Stimulated activated CD8-positive, alpha-beta memory T cell treated with anti-CD3 and anti-CD28 coated beads, Interleukin-15, amount 100 ng/mL, for 24 hours (primary cell): ENCODE measurements at regions not wholly inside any gene's neighbourhood (a gene's known extent, or its start where the extent isn't known, plus 50 kb on each side); places are given as distances from the start of the nearest gene placed in this dataset.
"Not testable (repeated sequence)": the region's sequence is repeated elsewhere in the genome, so short reads cannot be mapped to it uniquely, and the experiment has no call there.

Source experiments
- DNase-seq: peaks from one replicate; pipeline ENCODE4 v3.0.0-alpha.2; 2020; ENCODE audit warnings: low read depth

DNA sequence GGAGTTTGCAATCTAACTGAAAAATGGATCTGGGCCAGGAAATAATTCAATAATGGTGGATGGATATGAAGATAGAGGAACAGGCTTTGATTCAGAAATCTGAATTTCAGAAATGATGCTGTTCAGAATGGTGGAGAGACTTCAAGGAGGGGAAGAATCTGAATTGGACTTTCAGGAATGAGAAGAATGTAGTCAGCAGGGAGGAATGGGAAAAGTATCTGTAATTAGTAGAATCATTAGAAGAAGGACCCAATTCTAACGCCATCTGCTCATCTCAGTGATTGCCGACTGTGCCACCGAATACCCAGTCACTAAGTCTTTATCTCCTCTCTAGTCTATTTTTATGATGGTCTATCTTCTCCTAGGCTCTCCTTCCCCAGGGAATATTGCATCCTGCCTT is 363.2 kb downstream of the GALC start:
- DNase-seq: no peak

DNA sequence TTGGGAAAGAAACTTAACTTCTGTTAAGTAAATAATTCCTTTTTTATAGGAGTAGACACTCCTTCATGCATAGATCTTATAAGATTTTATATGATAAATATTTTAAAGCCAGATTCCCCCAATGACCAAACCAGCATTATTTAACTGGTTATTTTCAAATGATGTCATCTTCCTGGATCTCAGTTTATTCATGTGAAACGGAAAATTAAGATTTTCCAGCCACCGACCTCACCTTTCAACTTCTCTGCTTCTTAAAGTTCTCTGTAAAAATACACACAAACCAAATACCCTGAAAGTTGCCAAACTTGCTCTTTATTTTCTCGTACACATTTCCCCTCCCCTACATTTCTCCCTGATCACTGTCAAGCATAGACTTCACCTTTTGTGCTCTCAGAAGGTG is 364.2 kb downstream of the GALC start:
- DNase-seq: no peak

DNA sequence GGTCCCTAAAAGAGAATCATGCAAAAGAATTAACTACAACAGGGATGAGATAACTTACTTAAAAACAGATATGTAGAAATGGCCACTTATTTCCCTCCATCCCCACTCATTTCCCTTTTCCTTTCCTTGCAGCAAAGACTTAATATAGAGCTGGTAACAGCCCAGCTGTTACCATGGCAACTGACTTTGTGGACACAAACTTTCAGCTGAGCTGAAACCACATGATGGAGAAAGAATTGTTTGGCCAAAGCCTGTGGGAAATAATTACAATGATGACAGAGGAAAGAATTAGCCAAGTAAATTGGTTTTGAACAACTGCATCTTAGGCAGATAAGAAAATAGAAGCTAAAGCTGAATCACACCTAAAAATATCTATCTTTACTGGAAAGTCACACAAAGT is 364.9 kb downstream of the GALC start:
- DNase-seq: no peak

DNA sequence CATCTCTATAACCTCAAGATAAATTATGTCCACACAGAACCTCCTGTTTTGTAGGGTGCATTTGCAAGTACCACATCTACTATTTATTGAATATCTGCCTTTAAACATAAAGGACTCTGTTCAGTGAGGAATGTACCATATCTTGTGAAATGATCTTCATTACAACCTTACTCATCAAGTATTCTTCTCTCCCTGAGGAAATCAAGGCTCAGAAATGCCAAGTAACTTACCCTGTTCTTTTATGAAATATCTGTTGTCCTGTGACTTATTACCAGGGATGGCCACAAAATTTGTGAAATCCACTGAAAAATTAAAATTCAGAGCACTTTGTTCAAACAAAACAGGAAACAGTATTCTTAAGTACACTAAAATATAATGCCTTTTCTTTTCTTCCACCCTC is 366.7 kb downstream of the GALC start:
- DNase-seq: no peak

DNA sequence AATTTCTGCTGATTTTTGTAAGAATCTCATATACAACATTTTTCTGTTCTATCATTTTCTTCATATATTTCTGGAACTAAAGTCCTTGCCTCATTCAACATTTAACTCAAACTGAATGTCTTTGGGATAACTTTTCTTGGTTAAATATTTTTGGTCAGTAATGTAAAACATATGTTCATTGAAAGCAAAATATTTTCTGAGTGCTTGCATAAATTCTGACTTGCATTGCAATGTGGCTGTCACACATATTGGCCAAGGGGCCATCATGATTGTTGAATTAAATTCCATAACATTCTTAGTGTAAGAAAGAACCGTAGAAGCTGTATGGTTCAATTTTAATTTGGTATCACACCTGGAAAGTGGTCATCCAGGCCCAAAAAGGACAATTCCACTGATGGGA is 369.4 kb downstream of the GALC start:
- DNase-seq: no peak

DNA sequence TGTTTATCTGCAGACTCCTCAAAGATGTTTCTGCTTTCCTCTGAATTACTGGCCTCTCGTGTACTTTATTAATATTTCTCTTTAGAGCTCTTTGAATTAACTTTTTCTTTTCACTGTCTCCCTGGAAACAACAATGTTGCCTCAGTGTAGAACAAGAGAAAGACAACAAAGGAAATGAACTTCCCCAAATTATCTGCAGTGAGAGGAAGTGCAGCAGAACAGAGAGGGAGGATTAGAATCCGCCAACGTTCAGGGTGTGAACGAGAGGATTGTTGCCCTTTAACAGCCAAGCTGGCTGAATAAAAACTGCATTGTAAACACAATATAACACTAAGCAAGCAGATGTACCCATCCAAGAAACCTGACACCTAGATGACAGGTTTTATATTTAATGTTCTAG is 375.9 kb downstream of the GALC start:
- DNase-seq: no peak

DNA sequence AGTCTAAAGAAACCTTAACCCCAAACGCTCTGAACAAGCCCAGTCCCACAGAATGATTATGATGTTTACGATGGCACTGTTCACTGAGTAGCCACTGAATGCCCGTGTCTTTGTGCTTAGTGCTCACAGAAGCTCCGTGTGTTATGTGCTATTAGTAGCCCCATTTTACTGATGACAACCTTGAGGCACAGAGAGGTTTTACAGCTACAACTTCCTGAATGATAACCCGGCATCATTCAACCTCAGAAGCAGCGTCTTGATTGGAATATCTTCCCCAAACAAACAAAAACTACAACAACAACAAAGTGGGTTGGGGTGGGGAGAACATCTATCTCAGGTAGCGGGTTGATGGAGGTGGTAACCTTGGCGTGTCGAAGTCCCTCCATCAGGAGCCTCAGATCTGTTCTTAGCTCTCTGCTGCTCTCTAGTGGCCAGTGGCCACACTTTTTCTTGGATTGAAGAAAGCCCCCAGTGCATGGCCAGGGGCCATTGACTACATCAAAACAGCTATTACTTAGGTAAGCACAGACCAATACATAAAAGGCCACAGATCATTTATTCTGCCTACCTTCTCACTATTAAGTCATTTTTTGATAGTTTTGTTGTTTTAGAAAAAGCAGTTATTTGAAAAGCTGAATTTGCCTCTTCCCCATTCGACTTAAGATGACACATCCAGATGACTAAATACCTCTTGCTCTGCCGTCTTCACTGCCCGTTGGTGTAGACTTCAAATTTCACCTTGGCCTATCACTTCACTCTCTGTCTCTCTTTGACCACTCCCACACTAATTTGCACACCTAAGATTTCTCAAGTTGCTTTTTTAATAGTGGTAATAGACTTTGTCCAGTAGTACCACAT is 376.9 kb downstream of the GALC start:
- DNase-seq: peak; percentile 1

DNA sequence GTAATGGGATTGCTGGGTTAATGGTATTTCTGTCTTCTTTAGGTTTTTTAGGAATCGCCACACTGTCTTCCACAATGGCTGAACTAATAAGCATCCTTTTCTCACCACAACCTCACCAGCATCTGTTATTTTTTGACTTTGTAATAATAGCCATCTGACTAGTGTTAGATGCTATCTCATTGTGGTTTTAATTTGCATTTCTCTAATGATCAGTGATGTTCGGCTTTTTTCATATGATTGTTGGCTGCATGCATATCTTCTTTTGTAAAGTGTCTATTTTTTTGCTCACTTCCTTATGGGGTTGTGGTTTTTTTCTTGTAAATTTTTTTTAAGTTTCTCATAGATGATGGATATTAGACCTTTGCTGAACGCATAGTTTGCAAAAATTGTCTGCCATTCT is 377.9 kb downstream of the GALC start:
- no peak for DNase-seq

DNA sequence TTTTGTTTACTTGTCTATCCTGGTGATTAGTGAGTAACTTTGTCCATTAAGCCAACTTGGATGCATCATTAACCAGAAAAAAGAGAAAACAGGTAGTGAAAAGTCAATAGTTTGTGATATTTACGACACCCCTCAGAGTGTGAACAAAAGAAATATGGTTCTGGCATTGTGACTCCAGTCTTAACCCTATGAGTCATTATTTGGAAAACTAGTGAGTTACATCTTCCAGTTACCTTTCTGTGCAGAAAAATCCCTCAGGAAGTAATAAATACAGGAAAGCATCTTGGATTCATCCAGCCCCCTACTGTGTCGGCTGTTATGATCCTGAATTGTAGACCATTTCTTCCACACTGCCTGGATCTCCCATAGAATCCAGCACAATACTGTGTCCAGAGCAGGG is 379.1 kb downstream of the GALC start:
- DNase-seq: no peak

DNA sequence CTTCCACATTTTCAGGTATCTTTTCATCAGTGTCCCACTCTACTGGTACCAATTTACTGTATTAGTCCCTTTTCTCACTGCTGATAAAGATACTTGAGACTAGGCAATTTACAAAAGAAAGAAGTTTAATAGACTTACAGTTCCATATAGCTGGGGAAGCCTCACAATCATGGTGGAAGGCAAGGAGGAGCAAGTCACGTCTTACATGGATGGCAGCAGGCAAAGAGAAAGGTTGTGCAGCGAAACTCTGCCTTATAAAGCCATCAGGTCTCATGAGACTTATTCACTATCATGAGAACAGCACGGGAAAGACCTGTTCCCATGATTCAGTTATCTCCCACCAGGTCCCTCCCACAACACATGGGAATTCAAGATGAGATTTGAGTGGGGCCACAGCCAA is 385.9 kb downstream of the GALC start:
- not testable (repeated sequence) for DNase-seq

DNA sequence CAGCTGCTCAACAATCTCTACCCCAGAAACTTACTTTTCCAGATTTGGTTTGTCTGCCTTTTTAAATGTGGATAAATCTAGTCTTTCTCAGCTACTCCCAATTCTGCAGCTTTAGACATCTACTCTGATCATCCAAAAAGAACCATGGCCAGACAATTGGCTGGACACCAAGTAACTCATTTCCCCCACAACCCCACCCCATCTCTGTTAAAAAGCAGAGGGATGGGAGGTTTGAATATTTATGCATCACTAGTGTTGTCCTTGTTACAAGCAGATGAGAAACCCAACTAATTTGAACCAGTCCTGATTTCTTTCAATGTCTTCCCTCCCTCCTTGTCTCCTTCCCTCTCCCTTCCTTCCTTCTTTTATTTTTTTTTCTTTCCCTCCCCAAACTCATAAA is 391.9 kb downstream of the GALC start:
- DNase-seq: no peak

DNA sequence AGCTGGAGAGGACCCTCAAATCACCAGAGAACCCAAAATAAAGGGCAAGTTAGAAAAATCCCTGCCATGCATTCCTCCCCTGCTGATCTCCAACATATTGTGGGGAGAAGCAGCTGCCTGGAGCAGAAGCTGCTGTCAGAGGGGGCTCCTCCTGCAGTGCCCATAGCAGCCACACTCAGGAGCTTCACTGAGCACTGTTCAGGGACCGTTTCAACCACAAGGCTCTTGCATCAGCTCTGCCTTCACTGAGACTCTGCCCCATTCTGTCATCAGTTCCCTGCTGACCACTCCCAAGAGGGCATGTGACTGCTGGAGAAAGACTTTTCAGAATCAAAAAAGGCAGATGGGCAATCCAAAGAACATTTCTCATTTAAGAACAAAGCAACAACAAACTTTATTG is 392.7 kb downstream of the GALC start:
- no peak for DNase-seq

DNA sequence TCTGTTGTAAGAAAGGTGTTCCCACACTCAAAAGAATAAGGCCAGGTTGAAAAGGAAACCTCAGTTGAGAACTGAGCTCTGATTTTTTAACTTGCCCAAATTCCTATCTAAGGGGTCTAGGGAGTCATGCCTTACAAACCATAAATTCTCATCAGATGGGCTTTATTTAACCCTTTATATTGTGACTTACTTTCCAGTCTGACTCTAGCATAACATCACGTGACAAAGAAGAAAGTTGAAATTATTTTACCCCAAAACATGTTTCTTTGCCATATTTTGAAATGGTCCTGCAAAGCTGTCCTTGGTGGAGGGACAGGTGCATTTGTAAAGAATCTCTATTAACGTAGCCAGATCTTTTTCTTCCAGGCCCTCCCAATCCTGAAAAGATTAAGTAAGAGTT is 411.7 kb downstream of the GALC start:
- DNase-seq: no peak

DNA sequence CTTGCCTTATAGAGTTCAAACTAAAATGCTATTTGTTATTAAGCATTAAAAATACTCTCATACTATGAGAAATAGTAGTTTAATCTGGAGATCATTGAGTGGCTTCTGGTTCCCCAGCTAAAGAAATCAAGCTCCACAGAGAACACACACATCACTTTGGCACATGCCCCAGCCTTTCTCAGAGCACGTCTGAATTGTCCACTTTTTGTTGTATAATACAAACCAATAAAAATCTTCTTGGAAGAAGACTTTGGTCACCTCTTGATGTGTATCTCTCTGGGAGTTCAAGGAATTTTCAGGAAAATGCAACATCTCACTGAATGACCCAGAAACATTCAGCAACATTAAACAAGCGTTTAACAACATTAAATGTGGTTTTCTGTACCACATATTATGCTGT is 413.9 kb downstream of the GALC start:
- DNase-seq: no peak

DNA sequence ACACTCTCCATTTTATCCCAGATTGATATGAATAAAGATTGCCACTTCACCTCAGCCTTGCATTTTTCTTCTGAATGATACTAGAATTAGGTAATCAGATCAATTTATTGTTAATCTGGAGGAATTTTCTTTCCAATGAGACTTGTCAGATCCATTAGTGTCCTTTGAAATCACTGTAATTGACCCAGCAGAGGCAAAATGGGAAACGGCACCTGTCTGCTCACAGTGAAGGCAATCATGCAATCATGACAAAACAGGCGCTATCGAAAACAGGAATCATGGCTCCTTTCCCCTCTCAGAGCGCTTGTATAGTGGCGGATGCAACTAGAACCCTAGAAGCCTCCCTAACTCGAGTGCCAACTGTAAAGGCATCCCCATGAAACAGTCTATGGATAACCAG is 417.6 kb downstream of the GALC start:
- no peak for DNase-seq

DNA sequence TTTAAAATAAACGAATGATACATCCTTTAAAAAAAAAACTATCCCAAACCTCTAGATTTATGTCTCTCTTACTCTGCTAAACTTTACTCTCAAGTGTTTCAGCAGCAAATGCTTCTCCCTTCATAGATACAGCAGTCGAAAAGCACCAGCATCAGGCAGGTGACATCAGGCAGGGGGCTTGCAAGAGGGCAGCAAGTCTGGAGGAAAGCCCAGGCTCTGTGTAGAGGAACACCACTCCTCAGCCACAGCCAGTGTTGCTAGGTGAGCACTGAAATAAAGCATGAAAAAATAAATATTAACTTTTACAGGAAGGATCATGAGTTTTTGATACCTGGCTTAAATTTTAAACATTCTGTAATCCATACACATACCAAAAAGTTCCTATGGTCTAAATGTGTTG is 419.4 kb downstream of the GALC start:
- no peak for DNase-seq

DNA sequence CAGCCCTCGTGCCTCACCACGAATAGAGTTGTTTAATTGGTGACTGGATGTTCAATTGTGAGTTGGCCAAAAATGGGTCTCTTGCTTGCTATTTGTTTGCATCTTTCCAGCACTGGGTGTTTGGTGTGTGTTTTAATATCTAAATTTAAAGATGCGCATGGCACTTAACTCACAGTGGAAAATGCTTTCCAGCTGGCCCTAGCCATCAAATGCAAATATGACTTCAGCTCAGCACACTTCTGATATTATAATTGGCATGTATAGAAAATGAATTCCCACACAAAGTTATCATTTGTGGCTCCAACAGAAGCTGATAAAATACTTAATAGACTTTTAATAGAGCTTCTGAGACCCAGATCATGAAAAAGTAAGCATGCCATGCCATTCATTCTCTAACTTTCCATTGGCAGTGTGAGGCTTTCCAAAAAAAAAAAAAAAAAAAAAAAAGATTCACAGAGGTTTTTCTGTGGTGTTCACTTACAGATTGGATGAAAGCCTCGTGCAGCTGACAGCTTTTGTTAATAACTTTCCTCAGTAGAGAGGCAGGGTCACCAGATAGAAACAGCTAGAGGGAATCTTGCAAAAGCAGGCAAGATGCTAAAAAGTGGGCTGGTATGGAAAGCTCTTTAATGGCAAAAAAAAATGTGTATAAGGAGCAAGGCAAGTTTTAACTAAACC is 425.2 kb downstream of the GALC start:
- DNase-seq: no peak

DNA sequence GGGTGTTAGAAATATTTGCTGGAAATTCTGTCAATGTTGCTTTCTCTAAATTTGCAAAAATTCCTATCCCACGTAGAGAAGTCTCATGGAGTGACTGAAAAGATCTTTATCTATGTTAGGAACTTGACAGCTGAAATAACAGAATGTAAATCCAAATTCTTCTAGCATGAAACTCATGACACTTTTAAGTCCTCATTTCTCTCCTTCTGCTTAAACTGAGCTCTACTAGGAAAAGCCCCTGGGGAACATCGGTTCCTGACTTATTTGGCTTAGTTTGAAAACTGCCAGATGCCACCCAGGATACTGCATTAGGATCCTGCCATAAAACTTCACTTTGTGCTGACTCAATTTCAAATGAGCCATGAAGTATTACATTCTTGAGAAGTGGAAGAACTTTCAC is 426.0 kb downstream of the GALC start:
- DNase-seq: no peak

DNA sequence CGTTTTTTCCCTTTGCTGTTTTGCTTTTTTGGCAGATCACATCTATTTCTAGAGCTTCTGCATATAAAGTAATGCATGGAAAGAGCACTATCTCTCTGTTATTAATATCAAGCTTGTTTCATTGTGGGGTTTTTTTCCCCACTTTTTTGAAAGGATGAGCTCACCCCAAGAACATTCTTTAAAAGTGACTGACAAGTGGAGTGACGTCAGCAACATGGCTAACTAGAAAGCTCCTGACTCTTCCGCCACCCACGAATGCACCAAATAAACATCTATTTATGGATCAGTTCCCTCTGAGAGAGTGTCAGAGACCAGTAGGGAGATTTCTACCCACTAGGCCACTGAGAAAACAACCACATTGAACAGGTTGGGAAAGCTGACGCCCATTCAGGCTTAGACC is 445.4 kb downstream of the GALC start:
- DNase-seq: no peak

DNA sequence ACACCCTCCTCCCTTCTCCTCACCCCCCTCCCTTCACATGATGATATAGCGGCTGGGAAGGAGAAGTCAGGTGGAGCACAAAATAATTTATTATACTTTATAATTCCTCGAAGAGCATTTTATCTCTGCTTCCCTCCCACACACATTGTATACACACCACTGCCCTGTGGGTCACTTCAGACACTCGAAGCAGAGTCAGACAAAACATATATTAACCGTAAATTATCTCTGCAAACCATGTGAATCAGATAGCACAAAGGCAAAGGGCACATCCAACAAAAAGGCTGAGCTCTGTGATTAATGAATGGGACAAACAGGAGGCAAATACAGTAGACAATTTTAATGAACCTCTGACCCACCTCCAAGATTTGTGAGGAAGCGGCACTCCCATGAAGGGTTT is 450.7 kb downstream of the GALC start:
- no peak for DNase-seq

DNA sequence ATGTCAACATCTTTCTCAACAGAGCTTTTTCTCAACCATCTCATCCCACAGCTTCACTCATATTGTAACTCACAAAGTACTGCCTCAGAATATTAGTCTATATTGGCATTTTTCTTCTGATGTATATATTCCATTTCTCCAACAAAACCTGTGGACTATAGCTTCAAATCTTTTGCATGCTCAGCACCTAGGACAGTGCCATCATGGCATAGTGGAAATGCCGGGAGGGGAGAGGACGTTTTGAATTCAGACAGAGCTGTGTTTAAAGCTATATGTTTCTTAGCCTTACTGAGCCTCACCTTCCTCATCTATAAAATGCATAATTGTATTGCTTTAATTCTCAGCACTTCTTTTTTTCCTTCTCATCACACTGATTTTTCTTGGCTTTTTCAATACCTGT is 452.6 kb downstream of the GALC start:
- DNase-seq: no peak

DNA sequence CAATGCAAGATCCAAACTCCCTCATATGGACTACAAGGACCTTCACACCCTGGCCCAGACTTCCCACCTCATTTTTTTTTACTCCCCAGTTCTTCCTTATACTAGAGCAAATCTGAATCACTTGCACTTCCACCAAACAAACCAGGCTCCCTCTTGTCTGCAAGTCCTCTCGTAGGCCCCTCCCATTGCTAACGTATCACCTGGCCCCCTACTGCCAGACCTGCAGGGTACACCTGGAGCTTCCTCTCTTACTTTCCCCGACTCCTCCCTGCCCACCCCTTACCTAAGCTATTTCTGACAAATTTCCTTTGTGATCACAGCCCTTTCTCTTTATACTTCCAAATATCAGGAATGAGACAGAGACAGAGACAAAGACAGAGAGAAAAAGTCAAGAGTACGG is 463.9 kb downstream of the GALC start:
- DNase-seq: no peak

DNA sequence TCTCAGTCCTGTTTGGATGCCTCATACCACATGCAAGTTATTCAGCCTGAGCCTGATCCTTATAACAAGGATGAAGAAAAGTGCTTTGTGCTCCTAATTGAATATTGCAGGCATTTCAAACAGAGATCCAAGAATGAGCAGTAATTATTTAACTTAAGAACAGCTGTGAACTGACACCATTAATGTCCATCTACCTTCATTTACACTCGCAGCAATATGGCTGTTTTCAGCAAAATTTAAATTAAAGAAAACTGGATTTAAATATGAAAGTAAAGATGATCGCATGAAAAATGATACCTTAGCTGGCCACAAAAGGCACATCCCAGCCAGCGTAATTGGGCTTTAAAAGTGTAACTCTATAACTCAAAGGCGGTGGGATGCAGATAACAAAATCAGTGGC is 466.3 kb downstream of the GALC start:
- no peak for DNase-seq

DNA sequence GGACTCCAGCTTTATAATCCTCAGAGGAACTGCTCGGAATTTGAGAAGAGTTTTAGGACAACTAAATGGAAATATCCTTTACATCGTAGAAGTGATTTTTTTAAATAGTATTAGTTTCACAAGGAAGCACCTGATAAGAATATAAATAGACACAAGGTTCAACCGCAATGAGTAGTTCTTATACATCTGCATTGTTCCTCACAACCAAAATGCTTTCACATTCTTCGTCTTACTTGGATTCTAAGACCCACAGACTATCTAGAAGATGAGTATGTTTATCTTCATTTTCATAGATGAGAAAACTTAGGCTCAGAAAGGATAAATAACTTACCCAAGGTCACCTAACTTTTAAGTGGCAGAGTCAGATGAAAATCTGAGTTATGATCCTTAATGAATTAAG is 469.0 kb downstream of the GALC start:
- no peak for DNase-seq
